Middle frontal gyrus (tissue), 1 donor: ENCODE measurements at regions not wholly inside any gene's neighbourhood (a gene's known extent, or its start where the extent isn't known, plus 50 kb on each side); places are given as distances from the start of the nearest gene placed in this dataset.

Experiments
- DNase-seq: peaks from one replicate; pipeline ENCODE4 v3.0.0-alpha.2; 2015; ENCODE audit warnings: low spot score; ENCODE audit errors: extremely low spot score

GRCh38 chr2:234641086-234641485, 144.2 kb upstream of the ARL4C start:
- DNase-seq: no peak

GRCh38 chr2:234640657-234641056, 143.8 kb upstream of the ARL4C start:
- DNase-seq: no peak

GRCh38 chr2:234638966-234639365, 142.1 kb upstream of the ARL4C start:
- no peak for DNase-seq

GRCh38 chr2:234635284-234635683, 138.4 kb upstream of the ARL4C start:
- DNase-seq: no peak

GRCh38 chr2:234633581-234634230, 136.8 kb upstream of the ARL4C start:
- no peak for DNase-seq

GRCh38 chr2:234632527-234633391, 135.9 kb upstream of the ARL4C start:
- no peak for DNase-seq

- DNase-seq: no peak
Observed at GRCh38 chr2:234631646-234632514, 135.0 kb upstream of the ARL4C start.

GRCh38 chr2:234630801-234631261, 133.9 kb upstream of the ARL4C start:
- no peak for DNase-seq

- no peak for DNase-seq
Observed at GRCh38 chr2:234629596-234629995, 132.7 kb upstream of the ARL4C start.

- no peak for DNase-seq
Observed at GRCh38 chr2:234628953-234629352, 132.1 kb upstream of the ARL4C start.

GRCh38 chr2:234627308-234627707, 130.4 kb upstream of the ARL4C start:
- DNase-seq: no peak

- DNase-seq: no peak
Observed at GRCh38 chr2:234626566-234627130, 129.8 kb upstream of the ARL4C start.

GRCh38 chr2:234625626-234626250, 128.9 kb upstream of the ARL4C start:
- no peak for DNase-seq

- DNase-seq: no peak
Observed at GRCh38 chr2:234623521-234623991, 126.7 kb upstream of the ARL4C start.

- DNase-seq: no peak
Observed at GRCh38 chr2:234621120-234621519, 124.2 kb upstream of the ARL4C start.

- DNase-seq: no peak
Observed at GRCh38 chr2:234620018-234620417, 123.1 kb upstream of the ARL4C start.

- no peak for DNase-seq
Observed at GRCh38 chr2:234615643-234616356, 118.9 kb upstream of the ARL4C start.

- no peak for DNase-seq
Observed at GRCh38 chr2:234611209-234611608, 114.3 kb upstream of the ARL4C start.

GRCh38 chr2:234608946-234609345, 112.1 kb upstream of the ARL4C start:
- no peak for DNase-seq

GRCh38 chr2:234607691-234608090, 110.8 kb upstream of the ARL4C start:
- DNase-seq: no peak
